Kasumi-1 (cell line): ENCODE measurements at regions not wholly inside any gene's neighbourhood (a gene's known extent, or its start where the extent isn't known, plus 50 kb on each side); places are given as distances from the start of the nearest gene placed in this dataset.

Source experiments
- DNase-seq, 2 experiments: peaks; one replicate each; lab custom pipeline; 2025; lab: John Stamatoyannopoulos, UW

DNA sequence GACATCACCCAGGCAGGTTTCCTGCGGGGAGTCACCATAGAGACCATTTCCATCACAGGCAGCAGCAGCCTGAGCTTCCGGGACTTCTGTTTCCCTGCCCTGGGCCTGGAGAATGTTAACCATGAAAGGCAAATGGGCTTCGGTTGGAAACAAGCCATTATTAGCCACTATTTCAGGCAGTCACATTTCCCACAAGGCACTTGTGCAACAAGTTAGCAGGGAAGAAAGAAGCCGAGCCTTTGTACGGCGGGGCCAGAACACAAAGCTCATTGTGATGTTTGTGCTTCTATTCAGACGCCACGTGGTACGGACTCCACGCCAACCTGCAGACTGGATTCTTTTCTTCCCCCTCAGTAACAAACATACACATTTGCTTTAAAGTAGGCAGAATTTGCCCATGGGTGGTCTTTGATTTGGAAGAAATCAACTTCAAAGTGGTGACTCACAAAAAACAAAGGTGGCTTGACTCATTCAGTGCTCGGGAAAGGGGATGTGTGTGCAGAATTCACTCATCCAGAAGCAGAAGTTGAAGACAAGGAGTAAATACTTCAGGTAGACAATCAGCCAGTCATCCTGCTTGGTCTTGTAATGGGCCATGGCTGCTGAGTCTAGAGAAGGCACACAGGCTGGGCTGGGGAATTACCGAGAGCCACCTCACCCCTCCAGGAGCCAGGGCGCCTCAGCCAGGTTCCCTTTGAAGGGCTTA lies 154.2 kb upstream of the PRMT8 start:
- no peak for DNase-seq

DNA sequence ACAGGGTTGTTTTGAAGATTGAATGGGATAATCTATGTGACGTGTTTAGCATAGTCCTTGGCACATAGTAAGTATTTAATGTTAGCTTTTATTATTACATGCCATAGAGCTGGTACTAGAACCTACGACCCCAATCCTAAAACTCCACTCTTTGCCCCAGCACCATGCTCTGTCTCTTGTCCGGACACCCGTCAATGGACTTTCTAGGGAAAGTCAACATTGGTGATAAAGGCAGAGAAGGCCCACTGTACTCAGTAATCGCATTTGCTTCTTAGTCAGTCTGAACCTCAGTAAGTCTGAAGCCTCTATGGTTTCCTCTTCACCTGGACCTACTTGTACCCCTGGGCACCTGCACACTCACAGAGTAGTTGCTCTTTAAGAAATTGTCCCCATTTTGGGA lies 153.1 kb upstream of the PRMT8 start:
- DNase-seq, result no peak

DNA sequence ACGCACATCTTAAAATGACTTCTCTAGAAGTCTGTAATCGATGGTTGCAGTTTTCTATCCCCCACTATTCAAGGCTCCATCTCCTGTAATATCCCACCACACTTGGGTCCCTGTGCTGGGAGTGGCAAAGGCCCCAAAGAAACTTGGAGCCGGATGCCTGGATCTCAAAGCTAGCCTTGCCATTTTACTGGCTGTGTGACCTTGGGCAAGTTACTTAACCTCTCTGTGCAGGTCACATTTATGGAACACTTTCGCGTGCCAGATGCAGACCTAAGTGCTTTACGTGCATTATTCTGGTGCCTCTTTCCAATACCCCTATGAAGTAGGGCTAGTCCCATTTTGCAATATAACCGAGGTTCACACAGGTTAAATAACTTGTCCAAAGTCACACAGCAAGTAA lies 151.8 kb upstream of the PRMT8 start:
- DNase-seq, result no peak

DNA sequence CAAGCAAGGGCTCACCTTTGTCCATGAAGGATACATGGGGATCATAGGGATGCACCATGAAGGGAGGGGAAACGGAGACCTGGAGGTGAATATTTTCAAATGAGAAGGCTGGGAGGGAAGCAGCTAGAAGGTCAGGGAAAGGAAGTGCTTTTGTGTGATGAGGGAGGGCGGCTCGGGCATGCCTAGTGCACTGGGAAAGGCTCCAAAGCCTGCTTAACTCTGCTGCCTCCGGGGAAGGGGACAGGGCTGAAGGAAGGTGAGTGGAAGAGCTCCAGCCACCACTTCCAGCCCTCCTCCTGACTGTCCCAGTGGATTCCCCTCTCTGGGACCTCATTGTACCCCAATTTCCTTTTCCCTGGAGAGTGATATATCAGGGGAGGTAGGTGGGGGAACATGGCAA lies 149.4 kb upstream of the PRMT8 start:
- no peak for DNase-seq

DNA sequence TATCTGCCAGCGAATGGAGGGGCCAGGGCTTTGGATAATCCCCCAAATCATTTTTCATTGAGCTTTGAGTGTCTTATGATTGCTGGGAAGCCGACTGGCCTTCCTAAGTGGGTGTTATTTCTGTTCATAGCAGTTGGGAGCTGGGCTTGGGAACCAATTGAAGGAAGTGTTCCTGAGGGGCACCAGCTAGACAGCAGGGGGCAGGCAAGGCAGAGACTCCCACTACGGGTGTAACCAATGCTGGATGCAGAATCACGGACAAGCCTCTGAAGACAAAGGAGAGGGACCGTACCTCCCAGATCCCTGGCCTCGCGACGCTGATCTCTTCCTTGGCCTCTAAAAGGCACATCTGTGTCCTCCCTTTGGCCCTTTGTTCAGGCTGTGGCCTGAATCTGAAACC lies 149.0 kb upstream of the PRMT8 start:
- DNase-seq, result peak; percentile 2 to 13

DNA sequence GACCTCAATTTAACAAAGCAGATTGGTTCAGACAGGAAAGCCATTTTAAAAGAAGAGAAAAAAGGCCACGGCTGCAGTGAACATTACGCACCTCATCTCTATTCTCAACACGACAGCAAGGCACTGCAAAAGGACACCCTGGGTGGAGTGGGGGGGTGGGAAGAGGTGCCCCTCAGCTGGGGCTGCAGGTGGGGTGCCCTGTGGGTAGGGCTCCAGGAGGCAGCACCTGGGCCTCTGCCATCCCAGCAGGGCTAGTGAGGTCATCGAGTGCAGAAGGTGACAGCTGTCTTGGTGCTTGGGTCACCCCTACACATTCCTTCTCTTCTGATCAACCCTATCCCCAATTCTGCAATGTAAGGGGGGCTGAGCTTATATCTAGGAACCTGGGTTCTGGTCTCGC lies 142.9 kb upstream of the PRMT8 start:
- no peak for DNase-seq

DNA sequence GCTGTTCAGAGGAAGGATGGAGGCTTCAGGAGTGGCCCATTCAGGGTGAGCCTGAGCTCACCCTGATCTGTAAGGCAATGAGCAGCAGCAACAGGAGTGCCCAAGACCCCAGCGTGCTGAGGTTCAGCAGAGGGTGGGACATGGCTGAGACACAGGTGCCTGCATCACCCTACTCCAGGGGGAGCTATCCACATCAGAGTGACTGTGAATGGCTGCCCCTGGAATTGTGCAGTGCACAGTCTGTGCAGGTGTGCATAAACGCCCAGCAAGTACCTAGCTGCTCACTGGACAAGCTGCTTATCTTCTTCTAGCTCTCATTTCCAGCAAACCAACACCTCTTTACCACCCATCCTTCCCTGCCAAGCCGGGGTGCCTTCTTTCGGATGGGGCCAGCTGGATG lies 140.6 kb upstream of the PRMT8 start:
- DNase-seq, result no peak

DNA sequence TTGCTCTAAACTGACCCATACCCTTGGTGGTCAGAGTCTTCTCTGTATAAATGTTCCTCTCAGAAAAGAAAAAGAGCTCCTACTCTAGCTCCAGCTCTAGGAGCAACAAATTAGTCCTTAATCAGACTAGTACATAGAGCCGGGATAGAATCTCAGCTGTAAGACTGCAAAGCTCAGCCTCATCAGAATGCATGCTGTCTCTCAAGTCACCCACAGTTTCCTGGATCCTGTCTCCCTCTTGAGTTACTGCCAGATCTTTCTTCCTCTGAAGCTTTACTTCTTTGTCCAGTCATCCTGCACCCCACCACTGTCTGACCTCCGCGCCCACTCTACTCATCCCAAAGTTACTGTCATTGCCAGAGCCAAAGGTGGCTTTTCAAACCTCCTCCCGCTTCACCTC lies 139.3 kb upstream of the PRMT8 start:
- DNase-seq, result no peak

DNA sequence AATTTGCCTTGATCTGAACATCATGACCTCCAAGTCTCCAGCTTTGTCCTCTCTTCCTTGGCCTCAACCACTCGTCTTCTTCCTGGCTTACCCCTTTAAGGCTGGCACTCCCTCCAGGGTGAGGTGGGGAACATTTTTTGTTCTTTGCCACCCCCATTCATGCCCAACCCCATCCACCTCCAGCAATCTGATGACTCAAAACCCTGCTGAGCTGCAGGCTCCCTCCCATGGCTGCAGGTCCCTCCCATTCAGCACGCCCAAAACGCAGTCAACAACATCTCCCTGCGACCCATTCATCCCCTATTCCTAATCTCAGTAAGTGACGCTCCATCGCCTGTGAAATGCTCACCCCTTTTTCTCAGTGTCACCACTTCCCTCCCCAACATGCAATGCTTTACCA lies 138.8 kb upstream of the PRMT8 start:
- no peak for DNase-seq

DNA sequence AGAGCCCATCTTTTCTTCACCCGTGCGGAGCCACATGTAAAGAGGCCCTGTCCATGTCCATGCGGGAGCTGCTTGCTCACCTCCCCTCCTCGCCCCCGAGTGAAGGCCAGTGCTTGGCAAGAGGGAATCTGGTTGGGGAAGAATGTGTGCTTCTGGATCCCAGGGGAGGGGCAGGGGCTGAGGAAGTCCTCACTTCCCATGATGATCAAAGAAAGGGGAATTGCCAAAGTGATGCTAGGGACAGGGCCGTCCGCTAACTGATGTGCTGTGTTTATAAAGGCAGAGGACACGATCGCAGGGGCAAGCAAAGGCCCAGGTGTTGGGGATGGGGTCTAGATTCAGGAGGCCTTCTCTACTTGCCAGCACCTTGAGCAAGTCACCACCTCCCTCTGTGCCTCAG lies 137.4 kb upstream of the PRMT8 start:
- DNase-seq, result no peak

DNA sequence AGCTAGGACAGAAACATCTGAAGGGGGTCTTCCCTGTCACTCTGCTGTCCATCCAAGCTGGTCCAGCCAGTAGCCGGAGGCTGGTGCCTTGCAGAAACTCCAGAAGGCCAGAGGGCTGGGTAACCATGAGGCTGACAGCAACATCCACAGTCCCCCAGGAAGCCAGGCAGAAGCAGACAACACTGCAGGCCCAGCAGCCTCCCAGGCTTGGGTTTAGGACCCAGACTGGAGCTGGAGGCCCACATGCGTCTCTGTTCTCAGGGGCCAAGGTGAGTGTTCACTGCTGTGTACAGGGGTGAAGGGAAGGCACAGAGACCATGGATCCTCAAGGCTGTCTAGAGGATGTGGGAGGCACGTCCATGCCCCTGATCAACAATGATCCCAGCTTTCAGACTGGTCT lies 136.4 kb upstream of the PRMT8 start:
- DNase-seq, result no peak

DNA sequence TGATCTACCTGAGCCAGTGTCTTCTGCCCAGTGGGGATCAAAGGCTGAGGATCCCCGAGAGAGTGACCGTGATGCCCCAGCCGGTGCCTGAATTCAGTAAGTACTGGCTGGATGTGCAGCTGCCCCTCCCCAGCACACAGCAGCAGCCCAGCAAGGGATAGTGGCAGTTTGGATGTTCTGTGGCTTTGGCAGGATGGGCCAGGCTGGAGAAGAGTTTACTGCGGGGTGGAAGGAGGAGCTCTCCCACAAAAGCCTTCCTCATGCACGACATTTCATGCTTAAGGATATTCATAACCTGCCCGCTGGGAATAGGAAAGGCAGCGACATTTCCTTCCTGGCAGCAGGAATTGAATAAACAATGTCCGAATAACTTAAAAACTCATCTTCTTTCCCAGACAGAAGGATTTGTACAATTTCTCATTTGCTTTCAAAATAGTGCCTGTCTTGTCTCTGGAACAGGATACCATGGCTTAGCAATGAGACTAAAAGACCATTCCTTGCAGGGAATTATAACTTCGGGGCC lies 135.6 kb upstream of the PRMT8 start:
- no peak for DNase-seq

DNA sequence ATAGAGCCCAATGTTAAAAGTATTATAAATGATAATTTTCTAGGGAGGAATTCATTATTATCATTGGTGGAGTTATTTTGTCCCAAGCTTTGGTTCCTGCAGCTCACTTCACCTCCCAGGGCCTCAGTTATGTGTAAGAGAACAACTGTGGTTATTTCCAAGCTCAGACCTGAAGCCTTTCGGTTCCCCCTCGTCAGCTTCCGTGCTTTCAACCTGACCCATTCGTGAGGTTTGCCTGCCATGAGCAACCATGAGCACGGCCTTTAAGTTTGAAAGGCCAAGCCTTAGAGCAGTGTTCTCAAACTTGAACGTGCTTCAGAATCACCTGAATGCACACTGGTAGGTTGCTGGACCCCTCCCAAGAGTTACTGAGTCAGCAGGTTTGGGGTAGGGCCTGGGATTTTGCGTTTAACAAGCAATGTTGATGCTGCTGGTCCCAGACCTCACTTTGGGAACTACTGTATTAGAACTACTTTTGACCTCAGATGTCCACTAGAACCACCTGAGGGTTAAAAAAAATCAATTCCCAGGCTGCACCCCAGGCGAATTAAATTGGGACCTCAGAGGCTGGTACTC lies 133.0 kb upstream of the PRMT8 start:
- DNase-seq, result no peak

DNA sequence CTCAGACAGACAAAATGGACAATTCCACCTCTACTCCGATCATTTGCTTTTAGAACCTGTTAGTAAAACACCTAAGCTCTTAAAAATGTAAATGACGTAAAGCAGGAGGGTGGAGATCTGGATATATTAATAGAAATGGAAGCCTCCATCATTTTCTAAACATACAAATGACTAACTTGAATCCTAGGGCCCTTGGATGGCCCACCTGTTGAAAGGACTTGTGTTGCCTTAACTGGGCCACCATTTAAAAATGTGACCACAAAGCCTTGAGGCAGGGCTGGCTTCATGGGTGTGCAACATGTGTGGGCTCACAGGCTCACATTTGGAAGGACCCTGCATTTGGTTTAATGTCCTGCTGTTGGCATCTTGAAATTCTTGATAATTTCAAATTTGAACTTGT lies 131.5 kb upstream of the PRMT8 start:
- no peak for DNase-seq

DNA sequence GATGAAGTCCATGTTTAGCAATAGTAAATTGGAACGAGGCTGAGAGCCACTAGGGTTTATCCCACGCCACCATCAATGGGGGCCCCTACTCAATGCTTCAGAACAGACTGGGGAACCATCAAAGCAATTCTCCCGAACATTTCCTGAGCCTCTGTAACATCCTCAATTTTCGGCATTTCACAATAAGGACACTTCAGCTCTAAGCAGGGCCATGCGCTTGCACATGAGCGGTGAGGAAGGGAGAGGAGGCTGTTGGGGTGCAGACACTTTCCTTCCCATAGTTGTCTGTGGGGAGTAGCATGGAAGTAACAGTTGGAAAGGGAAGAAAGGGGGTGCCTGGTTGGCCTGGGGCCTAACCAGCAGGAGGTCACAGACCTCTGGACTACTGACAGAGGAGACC lies 129.9 kb upstream of the PRMT8 start:
- DNase-seq, result no peak

DNA sequence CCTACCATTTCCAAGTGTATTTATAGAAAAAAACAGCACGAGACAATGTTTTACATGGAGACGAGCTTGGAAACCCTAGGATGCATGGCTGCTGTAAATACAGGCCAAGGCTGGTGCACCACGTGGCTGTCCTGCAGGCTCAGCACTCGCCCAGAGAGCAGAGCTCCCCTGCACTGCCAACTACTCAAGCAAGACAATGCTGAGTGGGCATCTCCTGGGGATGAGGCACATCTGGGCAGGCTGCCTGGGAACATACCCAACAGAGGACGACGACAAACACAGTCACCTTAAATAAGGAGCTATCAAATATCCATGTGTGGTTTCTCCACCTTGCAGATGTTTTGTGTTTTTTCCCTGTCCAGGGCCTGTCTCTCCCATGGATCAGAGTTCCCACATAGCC lies 128.3 kb upstream of the PRMT8 start:
- no peak for DNase-seq

DNA sequence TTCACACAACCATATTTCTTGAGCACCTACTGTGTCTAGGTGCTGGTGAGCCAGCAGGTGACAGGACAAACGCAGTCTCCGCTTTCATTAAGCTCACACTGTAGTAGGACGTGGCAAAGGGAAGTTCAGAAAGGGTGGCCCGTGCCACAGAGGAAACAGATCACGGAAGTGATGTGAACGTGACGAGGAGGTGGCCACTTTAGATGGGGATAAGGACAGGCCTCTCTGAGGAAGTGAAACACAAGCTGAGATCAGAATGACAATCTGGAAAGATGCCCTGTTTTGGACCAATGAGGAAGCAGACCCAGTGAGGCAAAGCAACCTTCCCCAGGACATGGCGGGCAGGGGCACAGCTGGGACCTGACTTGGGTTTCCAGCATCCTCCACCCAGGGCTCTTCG lies 127.4 kb upstream of the PRMT8 start:
- no peak for DNase-seq

DNA sequence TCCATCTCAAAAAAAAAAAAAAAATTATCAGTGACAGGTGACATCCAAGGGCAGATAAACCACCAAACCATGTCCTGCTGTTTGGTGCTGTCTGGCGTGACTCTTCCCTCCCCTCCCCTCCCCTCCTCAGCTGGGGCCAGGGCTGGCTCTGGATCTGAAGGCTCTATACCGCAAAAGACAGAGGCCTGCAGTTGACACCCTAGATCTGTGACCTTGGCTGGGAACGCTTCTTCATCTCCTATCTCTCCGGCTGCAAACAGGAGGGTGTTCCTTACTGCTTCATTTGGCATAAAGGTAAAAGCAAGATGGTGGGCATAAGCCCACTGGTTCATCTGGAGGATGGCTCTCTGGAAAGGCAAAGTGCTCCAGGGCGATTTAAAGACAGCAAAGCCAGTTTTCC lies 126.8 kb upstream of the PRMT8 start:
- no peak for DNase-seq

DNA sequence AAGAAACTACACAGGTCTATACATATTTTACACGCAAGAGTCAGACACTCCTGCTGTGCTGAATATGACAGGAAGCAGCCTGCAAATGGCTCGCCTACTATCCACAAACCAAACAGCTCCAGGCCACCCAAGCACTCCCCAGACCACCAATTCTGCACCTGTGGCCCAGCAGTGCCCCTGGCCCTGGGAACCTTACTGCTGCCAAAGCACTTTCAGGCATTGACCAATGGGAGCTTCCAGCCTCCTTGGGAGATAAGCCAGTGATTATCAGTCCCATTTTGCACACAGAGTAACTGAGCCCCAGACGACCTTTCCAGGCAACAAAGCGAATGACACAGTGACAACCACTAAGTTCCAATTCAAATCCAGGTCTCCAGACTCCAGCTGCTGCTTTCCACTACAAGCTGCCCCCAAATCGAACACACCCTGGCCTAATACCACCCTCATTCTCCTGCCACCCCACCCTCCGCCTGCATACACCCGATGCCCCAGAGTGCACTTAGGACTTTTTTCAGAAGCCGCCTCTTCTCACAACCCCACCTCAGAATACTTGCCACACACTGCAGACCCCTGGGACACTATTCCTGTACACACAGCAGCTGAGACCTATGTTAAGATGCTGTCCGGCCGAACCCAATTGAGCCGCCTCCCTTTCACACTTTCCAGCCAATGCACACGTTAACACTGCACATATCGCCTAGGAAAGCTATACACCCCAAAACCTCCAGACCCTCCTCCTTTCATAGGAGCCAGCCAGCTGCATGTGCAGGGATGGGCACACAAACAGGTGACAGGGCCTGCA lies 126.1 kb upstream of the PRMT8 start:
- no peak for DNase-seq

DNA sequence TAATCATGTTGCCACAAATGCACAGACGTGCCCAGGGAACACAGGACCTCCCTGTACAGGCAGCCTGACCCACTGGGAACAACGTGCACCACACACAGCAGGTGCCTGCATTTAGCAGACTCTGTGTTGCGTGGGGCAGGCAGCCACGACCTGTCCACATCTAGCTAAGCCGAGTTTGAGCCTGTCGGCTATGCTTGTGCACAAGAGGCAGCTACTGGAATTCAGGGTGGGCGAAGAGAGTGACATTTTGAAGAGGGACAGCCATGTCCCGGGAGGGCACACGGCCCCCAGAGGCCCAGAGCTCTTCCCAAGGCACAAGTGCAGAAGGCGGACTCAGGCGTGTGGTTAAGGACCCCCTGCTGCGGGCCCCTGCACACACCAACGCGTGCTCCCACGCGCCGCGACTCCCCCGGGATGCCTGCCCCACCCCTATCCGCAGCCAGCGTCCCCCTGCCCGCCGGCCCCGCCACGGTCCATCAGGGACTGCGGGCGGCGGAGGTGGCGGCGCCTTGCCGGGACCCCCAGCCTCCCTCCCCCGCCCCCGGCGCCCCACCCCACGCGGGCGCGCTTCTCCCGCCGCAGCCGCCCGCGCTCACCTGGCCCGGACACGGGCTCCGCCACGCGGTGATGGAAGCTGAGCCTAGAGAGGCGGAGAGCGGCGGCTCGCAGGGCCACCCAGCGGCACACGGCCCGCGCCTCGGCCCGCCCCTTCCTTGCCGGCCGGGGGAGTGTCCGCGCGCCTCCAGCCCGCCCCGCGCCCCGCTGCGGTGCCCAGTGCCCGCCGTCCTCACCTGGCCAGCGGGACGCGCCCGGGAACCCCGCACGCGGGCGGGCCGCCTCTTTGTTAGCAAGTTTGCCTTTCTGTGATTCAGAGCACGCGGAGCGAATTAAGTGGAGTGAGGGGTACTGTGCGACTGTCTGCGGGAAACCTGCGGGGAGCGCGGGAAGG lies 125.3 kb upstream of the PRMT8 start:
- DNase-seq, result no peak

DNA sequence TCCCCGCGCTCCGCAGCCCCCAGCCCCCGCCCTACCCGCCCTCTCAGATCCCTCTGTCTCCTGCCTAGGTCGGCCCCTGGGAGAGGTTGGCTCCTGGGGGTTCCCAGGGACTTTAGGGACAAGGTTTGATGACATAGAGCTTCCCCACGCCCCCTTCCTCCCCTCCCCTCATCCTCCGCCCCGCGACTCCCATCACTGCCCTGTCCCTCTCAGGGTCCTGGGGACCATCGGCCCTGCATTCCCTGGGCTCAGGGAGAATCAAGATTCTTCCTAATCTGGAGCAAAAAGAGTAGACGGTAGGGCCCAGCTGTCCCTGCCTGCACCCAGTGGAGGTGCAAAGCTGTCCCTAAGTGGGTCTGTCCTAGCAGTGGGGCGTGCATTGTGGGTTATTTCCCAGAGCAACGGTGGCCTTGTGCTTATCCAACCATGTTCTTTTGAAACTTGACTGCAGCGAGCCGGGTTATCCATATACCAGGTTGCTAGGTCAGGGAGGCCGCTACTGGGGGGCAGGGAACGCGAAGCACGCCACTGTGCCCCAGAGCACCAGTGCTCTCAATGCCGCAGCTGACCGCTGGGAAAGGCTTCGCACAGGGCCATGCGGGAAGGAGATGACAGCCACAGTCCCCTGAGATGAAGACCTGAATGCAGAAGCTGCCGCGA lies 124.4 kb upstream of the PRMT8 start:
- no peak for DNase-seq
